ENCODE measurements at regions not wholly inside any gene's neighbourhood (a gene's known extent, or its start where the extent isn't known, plus 50 kb on each side); places are given as distances from the start of the nearest gene placed in this dataset.

DNA sequence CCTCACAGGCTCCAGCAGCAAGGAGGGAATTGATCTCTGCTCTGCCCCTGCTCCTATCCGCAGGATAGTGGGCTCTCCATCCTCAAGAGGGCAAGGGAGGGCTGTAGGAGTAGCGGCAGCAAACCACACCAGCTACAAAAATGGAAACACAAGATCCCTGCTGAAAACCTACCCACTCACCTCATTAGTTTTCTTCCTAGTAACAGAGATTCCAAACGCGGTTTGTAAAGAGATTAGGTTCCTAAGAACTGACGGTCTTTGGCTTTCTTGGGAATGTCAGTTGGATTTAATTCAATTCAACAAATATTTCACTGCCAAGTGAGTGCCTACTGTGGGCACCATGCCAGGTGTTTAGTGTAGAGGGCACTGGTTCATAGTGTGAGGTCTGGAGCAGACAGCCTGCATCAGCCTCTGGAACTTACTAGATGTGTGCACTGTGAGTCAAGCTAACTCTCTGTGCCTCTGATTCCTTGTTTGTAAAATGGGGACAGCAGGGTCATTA lies 84.7 kb downstream of the MRPL46 start:
- no peak for DNase-seq (ENCODE audit: low read depth in 4 of 4, low spot score in 1 of 4)

DNA sequence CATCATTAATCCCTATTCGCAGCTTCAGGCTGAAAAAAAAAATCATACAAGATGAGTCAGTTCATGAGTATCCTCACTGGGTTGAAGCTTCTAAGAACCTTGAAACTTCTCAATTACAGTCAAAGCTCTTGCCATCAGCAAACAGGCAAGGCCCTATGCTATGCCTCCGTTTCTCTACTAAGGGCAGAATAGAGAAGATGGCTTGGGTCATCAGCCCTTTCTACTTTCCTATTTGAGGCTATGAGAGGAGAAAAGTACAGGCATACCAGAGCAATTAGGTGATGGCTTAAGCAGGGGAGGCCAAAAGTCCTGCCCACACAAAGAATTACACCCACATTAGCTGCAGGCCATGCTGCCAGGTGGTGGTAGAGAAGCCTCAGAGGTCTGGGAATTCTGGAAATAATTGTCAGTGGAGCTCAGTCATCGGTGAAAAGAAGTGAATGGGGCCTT lies 89.0 kb downstream of the MRPL46 start:
- DNase-seq (ENCODE audit: low read depth in 4 of 4, low spot score in 1 of 4) = no peak

DNA sequence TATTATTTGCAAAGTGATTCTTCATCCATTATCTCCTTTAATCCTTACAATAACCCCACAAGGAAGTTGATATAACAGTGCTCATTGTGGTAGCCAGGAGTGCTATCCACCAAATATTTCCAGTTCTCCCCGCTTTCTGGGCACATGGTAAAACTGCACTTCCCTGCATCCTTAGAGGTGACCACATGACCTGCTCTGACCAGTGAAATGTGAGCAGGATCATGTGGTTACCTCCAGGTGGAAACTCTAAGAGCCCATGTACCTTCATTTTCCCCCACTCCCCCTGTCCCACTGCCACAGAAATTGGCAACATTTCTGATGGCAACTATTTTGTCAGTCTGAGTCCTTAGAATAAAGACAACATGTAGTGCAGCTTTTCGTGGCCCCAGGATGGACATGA lies 89.7 kb downstream of the MRPL46 start:
- DNase-seq (ENCODE audit: low read depth in 4 of 4, low spot score in 1 of 4) = no peak

DNA sequence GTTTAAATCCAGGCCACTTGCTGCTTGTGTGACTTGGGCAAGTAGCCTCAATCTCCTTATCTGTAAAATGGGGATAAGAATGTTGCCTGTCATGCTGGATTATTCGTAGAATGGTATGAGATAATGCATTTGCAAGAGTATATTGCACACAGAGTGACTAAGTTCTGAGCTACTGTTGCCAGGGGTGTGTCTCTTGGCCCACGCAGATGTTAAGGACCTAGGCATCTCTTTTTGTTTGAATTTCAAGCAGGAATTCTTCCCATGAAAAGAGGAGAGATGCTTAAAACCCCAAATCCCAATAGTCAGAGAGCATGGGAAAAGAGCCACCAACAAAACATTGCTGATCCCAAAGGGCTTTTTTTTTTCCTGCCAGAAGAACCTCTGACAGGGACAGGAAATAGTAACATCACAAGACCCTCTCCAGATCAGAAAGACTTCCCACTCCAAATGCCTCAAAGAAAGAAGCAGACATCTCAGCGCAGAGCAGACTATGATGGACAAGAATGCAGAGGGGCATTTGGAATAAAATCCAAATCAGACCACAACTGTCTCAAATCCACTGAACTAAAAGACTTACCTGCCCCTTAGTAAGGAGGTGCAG lies 90.5 kb downstream of the MRPL46 start:
- DNase-seq (ENCODE audit: low read depth in 4 of 4, low spot score in 1 of 4) = no peak

DNA sequence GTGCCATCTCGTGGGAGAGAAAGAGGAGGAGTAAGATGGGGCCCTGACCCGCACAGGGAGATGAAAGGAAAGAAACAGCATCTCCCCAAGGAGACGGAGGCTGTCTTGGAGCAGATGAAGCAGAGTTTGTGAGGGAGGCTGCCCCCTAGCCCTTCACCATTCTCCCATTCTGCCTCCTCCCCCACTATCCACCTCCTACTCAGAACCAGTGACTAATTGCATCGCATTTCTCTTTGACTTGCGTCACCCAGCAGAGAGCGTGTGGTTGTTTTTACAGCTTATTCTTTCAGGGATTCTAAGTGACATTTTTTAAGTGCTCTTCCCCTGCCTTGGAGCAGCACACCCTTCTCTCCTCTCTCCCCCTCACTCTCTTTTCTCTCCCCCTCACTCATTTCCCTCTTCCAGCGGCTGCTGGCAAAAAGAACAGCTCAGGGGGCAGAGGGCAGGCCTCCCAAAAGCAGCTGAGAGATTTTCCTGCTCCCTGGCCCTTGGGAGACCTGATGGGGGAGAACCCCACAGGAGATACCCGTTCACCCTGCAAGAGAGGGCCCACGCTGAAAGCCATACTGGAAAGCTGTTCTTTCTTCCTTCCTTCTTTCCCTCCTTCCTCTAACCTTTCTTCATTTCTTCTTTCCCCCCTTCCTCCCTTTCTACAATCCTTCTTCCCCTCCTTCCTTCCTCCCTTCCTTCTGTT lies 91.8 kb downstream of the MRPL46 start:
- no peak for DNase-seq (ENCODE audit: low read depth in 4 of 4, low spot score in 1 of 4)

DNA sequence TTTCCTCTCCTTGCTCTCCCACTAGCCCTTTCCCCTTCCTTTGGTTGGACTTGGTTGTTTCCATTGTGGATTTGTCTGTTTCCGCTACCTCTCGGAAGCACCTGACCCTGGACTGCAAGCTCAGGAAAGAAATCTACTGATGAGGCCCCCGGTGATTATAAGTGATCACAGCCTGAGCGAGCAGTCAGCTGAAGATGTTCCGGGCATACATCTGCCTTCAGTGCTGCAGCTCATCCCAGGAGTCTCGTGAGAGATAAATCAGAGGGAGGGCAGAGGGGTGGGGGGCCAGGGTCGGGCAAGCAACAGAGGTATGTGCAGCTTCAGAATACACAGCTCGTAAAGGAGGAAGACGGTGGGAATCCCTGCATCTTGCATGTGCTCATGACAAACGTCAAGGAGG lies 102.1 kb downstream of the MRPL46 start:
- DNase-seq (ENCODE audit: low read depth in 4 of 4, low spot score in 1 of 4) = no peak

DNA sequence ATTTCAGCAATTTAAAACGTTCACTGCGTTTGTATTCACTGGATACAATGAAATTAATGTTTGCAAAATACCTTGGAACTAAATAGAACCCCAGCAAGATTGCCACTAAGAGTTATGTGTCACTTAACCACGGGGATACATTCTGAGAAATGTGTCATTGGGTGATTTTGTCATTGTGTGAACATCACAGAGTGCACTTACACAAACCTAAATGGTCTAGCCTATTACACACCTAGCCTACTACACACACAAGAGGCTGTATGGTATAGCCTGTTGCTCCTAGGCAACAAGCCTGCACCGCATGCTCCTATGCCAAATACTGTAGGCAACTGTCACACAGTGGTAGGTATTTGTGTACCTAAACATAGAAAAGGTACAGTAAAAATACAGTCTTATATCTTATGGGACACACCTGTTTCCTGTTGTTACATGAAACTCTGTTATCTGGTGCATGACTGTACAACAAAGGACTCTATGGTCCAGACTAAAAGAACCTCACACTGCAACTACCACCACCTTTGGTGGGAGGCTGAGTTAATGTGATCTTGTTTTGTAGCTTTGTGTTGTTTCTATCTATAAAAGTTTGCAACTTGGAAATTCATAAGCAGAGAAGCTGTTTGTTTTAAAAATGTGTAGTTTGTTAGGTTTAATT lies 92.2 kb upstream of the NTRK3 start:
- DNase-seq (ENCODE audit: low read depth in 4 of 4, low spot score in 1 of 4) = no peak

DNA sequence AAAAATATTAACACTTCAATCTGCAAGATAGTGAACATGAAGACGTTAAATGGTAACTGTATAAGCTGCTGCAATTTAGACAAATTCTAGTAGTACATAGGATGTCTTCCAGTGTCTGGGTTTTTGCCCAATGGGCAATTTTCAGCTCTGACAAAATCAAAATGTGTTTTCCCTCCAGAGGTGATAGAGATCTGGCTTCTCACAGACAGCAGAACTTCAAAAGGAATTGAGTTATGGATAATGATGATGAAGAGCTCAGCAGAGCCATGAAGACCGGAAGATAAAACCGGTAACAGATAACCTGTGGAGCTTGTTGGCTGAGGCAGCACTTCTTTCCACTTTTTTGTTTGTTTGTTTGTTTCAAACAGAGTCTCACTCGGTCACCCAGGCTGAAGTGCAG lies 89.4 kb upstream of the NTRK3 start:
- no peak for DNase-seq (ENCODE audit: low read depth in 4 of 4, low spot score in 1 of 4)

DNA sequence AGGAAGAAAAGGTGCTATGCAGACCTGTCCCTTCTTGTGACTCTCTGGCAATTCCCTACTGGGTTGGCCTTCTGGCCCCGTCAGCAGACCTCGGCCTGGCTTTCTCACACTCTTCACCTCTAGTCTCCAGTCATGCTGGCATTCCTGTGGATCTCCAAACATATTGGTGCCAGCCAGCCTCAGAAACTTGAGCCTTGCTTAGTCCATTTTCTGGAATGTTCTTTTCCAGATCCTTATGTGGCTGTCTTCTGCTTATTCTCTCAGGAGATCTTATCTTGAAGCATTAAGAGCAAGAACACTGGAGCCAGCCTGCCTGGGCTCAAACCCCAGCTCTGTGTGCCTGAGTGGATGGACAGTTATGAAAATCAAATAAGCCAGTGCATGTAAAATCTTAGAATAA lies 88.2 kb upstream of the NTRK3 start:
- no peak for DNase-seq (ENCODE audit: low read depth in 4 of 4, low spot score in 1 of 4)

DNA sequence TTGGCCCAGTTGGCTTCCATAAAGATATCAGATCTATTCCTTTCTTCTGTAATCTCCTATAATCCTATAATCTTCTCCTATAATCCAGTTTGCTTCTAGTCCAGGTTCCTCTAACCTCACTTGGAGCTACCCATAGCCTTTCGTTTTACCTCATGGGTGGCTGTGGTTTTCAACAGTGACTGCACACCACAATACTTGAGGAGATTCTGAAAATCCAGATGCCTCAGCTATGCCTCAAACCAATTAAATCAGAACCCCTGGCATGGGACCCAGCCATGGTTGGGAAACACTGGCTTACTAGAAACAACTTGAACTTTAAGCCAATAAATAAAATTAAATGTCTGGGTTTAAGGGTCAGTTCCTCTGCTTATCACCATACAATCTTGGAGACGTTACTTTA lies 86.1 kb upstream of the NTRK3 start:
- no peak for DNase-seq (ENCODE audit: low read depth in 4 of 4, low spot score in 1 of 4)

DNA sequence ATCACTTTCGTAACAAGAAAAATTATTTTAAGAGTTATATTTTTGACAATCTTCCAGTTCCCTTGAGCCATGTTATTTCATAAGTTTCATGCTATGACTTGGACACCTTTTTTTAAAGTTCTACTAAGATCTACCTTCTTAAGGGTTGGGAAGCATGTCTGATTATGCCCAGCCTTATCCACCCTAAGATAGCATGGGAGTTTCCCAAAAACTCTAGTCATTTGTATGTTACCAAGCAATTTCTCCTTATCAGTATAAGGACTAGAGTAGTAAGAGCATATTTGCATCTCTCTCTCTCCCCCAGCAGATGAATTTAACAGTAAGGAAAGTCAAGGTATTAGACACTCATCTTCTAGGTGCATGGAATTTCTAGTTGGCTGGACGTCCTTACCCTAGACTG lies 85.1 kb upstream of the NTRK3 start:
- DNase-seq (ENCODE audit: low read depth in 4 of 4, low spot score in 1 of 4) = no peak

DNA sequence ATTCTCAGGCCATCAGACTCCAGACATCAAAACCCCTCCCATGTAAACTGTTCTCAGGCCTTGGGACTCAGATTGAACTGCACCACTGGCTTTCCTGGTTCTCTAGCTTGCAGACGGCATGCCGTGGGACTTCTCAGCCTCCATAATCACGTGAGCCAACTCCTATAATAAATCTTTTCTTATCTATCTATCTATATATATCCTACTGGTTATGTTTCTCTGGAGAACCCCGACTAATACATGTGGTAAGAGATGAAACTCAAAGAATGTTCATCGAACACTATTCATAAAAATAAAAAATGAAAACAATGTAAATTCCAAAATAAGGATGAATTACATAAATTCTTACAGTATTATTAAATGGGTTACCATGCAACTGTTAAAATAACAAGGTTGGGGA lies 84.5 kb upstream of the NTRK3 start:
- no peak for DNase-seq (ENCODE audit: low read depth in 4 of 4, low spot score in 1 of 4)

DNA sequence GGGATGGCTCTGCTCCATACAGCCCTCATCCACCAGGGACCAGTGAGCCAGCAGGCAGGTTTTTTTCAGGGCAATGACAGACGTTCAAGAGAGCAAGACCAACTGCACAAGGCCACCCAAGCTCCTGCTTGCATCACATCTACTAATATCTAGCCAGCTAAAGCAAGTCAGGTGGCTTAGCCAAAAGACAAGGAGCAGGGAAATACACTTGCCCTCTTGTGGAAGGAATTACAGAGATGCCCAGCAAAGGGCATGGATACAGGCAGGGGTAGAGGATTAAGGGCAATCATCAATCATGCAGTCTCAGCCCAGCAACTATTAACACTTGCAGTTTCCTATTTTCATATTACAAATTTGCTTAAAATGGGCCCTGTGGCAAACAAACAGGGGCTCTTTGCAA lies 81.5 kb upstream of the NTRK3 start:
- DNase-seq (ENCODE audit: low read depth in 4 of 4, low spot score in 1 of 4) = no peak

DNA sequence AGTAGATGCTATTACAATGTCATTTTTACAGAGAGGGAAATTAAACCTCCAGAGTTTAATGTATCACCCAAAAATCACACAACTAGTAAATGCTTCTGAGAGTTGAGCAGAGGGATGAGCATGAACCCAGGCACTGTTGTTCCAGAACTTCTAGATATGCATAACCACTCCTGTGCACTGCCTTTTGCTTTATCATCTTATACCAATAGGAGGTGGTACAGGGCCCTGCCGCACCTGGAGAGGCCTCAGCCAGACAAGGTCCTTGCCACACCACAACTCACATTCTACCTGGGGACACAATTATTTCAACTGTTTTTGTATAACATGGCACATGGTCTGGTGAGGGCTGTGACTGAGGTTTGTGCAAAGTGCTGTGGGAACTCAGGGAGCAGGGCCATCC lies 78.5 kb upstream of the NTRK3 start:
- DNase-seq (ENCODE audit: low read depth in 4 of 4, low spot score in 1 of 4) = no peak

DNA sequence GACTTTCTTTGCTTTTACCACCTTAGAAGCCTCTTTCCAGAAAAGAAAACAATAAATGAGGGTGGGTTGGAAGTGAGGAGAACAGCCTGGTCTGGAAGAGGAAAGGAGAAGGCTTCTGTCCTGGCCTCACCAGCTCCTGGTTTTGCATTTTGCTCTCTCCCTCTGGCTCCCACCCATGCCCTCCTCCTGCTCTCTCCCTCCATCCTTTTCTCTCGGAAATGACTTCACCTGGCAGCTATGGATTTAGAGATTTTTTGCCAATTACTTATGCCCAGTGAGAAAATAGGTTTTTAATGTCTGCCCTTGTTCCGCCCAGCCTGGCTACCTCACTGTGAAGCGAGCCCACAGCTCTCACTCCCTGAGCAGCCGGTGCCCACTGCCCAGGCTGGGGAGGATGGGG lies 77.9 kb upstream of the NTRK3 start:
- no peak for DNase-seq (ENCODE audit: low read depth in 4 of 4, low spot score in 1 of 4)

DNA sequence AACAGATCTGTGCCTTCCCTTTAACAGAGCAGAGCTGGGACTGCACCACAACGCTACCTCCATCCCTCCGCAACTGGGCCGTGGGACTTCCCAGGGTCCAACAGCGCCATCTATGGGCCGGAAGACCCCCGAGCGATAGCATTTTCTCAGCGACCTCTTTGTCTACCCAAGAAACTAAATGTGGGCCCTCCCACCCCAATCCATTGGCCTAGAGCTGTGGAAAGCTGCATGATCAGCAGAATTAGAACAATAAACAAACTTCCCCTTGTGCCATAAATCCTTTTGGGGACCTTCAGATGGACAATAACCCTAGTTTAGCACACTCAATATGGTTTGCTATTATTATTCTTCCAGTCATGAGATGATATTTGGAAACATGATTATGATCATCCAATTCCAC lies 74.8 kb upstream of the NTRK3 start:
- DNase-seq (ENCODE audit: low read depth in 4 of 4, low spot score in 1 of 4) = peak in 3 of 4 experiments; percentile 16 to 48 (median 20)

DNA sequence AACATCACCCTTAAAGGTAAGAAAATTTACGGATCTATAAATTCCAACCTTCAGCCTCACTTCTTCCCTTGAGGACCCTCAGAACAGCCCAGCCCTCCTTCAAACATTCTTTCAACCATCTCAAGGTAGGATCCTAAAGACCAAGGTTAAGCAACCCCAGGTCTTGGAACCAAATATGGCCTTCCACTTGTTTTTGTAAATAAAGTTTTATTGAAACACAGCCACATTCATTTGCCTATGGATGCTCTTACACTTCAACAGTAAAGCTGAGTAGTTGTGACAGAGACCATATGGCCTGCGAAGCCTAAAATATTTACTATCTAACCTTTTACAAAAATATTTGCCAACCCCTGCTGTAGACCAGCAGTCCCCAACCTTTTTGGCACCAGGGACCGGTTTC lies 70.4 kb upstream of the NTRK3 start:
- DNase-seq (ENCODE audit: low read depth in 4 of 4, low spot score in 1 of 4) = no peak

DNA sequence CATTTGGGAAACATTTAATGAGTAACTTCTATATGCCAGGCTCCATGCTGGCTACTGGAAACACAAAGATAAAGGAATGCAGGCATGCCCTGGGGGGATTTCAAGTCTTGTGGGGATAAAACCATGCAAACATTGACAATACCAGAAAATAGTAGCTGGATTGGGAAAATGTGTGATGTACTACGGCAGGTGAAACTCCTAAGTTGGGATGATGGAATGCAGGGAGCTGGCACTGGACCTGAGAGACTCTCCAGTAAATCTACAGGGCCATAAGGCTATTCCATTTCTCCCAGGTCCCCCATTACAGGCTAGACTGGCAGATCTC lies 68.2 kb upstream of the NTRK3 start:
- no peak for DNase-seq (ENCODE audit: low read depth in 4 of 4, low spot score in 1 of 4)

DNA sequence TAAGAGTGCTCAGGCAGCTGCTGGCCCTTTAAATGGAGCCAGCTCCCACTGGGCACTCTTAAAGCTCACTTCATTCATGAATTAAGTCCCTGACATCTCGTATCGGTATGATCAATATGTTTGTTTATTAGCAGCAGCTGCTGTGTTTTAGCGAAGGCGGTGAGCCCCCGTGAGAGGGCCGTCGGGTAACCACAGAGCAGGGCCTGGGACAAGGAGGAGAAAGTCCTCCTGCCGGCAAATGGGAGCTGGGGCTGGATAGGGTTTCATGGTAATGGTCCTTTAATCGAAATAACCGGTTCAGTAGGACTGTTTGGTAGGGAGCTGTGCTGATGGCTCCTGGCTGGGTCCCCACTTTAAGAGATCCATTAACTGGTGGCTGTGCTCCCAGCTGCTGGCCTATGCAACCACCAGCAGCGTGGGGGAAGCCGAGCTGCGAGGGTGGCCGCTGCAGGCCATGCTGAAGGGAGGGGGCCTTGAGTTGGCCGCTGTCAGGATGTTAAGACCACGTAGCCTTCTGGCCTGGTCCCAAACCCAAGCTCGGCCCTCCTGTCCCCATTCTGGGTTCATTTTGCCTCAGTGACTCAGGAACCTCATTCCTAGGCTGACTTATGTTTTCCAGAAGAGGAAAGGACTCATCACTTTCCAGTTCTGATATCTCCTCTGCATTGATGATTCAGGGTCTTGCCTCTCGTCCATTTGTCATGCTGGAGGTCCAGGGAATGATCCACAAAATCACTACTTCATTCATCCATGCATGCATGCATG lies 67.6 kb upstream of the NTRK3 start:
- DNase-seq (ENCODE audit: low read depth in 4 of 4, low spot score in 1 of 4) = no peak

DNA sequence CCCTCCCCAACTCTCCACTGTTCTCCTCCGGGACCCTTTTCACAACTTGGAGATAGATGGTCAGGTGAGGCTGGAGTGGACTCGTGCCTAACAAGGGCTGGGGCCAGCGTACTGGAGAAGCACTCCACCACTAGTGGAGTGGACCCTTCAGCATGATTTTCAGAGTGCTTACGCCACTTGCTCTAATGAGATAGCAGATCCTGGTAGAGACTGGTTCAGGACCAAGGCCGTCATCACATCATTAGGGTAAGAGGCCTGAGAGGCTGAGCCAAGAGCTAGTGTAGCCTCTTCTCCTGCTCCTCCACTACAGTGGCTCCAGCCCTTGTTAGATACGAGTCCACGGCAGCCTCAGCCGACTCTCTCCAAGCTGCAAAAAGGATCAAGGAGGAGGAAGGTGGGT lies 66.9 kb upstream of the NTRK3 start:
- no peak for DNase-seq (ENCODE audit: low read depth in 4 of 4, low spot score in 1 of 4)

DNA sequence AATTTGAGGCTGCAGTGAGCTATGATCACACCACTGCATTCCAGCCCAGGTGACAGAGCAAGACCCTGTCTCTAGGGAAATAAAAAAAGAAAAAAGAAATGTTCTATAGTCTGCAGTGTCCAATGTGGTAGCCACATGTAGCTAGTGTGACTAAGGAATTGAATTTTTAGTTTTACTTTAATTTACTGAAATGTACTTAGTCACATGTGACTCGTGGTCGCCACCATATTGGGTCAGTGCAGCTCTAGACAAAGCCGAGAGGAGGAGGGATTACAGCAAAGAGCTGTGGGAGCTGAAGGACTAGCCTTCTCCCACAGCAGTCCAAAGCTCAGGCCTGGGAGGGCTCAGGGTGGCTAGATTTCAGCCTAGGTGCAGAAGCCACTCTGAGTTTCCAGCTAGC lies 65.9 kb upstream of the NTRK3 start:
- no peak for DNase-seq (ENCODE audit: low read depth in 4 of 4, low spot score in 1 of 4)

DNA sequence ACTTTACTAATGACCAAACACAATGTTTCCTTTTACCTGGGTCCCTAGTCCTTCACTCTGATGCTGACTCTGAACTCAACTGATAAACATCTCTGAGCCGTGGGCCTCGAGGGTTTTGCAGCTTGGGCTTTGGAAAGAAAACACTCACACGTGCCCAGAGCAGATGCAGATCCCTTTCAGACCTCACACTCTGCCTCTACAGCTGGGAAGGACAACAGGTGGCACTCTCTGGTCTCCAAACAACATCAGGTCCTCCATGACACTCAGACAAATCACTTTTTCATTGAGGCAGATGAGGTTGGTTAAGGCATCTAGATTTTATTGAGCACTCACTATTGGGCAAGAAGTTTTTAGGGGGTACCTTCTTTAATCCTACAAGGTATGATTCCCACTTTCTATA lies 64.7 kb upstream of the NTRK3 start:
- no peak for DNase-seq (ENCODE audit: low read depth in 4 of 4, low spot score in 1 of 4)

Data from stimulated activated CD4-positive, alpha-beta T cell treated with anti-CD3 and anti-CD28 coated beads, Interleukin-1b, Interleukin-23, amount 100 ng/mL, for 24 hours (primary cell).